RCC 7860 (cell line): ENCODE measurements at regions not wholly inside any gene's neighbourhood (a gene's known extent, or its start where the extent isn't known, plus 50 kb on each side); places are given as distances from the start of the nearest gene placed in this dataset.
"Not testable (repeated sequence)": the region's sequence is repeated elsewhere in the genome, so short reads cannot be mapped to it uniquely, and the experiment has no call there.

ENCODE experiments used
- DNase-seq: peaks from one replicate; pipeline ENCODE4 v3.0.0-alpha.2; 2015; ENCODE audit warnings: low spot score
- FAIRE-seq: peaks from 2 replicates; lab custom pipeline; 2012; peaks lifted over from hg19 to GRCh38; lab: Jason Lieb, UNC

- DNase-seq (no peak), FAIRE-seq (no peak)
These were observed 398.1 kb upstream of the PITX2 start for GRCh38 chr4:111020961-111021360.

GRCh38 chr4:111022758-111023157 is 399.9 kb upstream of the PITX2 start:
- FAIRE-seq (no peak), DNase-seq (no peak)

GRCh38 chr4:111027526-111027925 is 404.6 kb upstream of the PITX2 start:
- FAIRE-seq = no peak
- no peak for DNase-seq

GRCh38 chr4:111028795-111029194 is 405.9 kb upstream of the PITX2 start:
- DNase-seq (no peak), FAIRE-seq (no peak)

- FAIRE-seq (no peak), DNase-seq (peak; percentile 38)
These were observed 408.2 kb upstream of the PITX2 start for GRCh38 chr4:111031001-111031579.

- DNase-seq = no peak
These were observed 408.7 kb upstream of the PITX2 start for GRCh38 chr4:111031596-111031995.

GRCh38 chr4:111037591-111038360 is 414.9 kb upstream of the PITX2 start:
- no peak for FAIRE-seq
- no peak for DNase-seq

More at GRCh38 chr4:111031596-111031995, 408.7 kb upstream of the PITX2 start:
- no peak for FAIRE-seq

GRCh38 chr4:111040904-111041303 is 418.0 kb upstream of the PITX2 start:
- FAIRE-seq (no peak), DNase-seq (no peak)

GRCh38 chr4:111043286-111043685 is 420.4 kb upstream of the PITX2 start:
- FAIRE-seq (no peak), DNase-seq (no peak)

GRCh38 chr4:111045992-111046391 is 423.1 kb upstream of the PITX2 start:
- FAIRE-seq (peak; percentile 2), DNase-seq (no peak)

- peak; percentile 91 for DNase-seq
- FAIRE-seq = peak; percentile 99
These were observed 423.9 kb upstream of the PITX2 start for GRCh38 chr4:111046811-111047210.

- FAIRE-seq (no peak), DNase-seq (no peak)
These were observed 425.4 kb upstream of the PITX2 start for GRCh38 chr4:111048316-111048715.

- DNase-seq (peak; percentile 99), FAIRE-seq (peak; percentile 99)
These were observed 441.6 kb upstream of the PITX2 start for GRCh38 chr4:111064342-111064993.

- DNase-seq = peak; percentile 87
- peak; percentile 94 for FAIRE-seq
These were observed 443.1 kb upstream of the PITX2 start for GRCh38 chr4:111066001-111066400.

- DNase-seq = peak; percentile 41
- no peak for FAIRE-seq
These were observed 443.6 kb upstream of the PITX2 start for GRCh38 chr4:111066447-111066846.

GRCh38 chr4:111066887-111067286 is 444.0 kb upstream of the PITX2 start:
- no peak for FAIRE-seq
- peak; percentile 56 for DNase-seq

GRCh38 chr4:111068883-111069282 is 446.0 kb upstream of the PITX2 start:
- DNase-seq (no peak), FAIRE-seq (no peak)

GRCh38 chr4:111070390-111070789 is 447.5 kb upstream of the PITX2 start:
- FAIRE-seq (no peak), DNase-seq (no peak)

GRCh38 chr4:111074523-111075114 is 451.7 kb upstream of the PITX2 start:
- no peak for FAIRE-seq
- no peak for DNase-seq

GRCh38 chr4:111076299-111076698 is 453.4 kb upstream of the PITX2 start:
- DNase-seq, FAIRE-seq: not testable (repeated sequence)

- FAIRE-seq (no peak), DNase-seq (no peak)
These were observed 485.3 kb upstream of the PITX2 start for GRCh38 chr4:111108153-111108552.

- DNase-seq = no peak
- no peak for FAIRE-seq
These were observed 490.7 kb upstream of the PITX2 start for GRCh38 chr4:111113591-111113990.
